SK-N-SH (cell line): ENCODE measurements at regions not wholly inside any gene's neighbourhood (a gene's known extent, or its start where the extent isn't known, plus 50 kb on each side); places are given as distances from the start of the nearest gene placed in this dataset.
A peak's percentile ranks its signal among the peaks of the same experiment; 100 is the strongest.

Experiments used
- CTCF ChIA-PET: fragments of 300-600, 350-600 bp; formaldehyde crosslinking; extraction: SDS; loops from one replicate; lab custom pipeline; 2021; lab: Yijun Ruan, JAX
- POLR2A ChIA-PET: fragments of 350-600 bp; sonication (Branson Sonifier 250); formaldehyde crosslinking; extraction: SDS; loops from one replicate; lab custom pipeline; 2020; ENCODE audit warnings: antibody characterized with exemption, inconsistent platforms; lab: Yijun Ruan, JAX
- DNase-seq: peaks from one replicate; pipeline ENCODE4 v3.0.0; 2012
- H2AFZ ChIP-seq: fragments of 200-600 bp; sonication (generic); 2 replicates; pipeline ENCODE4 v1.8.1; 2016; ENCODE audit warnings: antibody characterized with exemption, mild to moderate bottlenecking, low read depth
- H3F3A ChIP-seq: fragments of 200-600 bp; sonication (generic); replicated peaks from 2 replicates; pipeline ENCODE3; 2016; ENCODE audit warnings: antibody characterized with exemption, mild to moderate bottlenecking; ENCODE audit not compliant: insufficient read depth
- H3K27ac ChIP-seq, 2 experiments: fragments of 200-500 bp in 1 of 2; fragments of 200-600 bp in 1 of 2; sonication (Bioruptor generic) in 1 of 2; sonication (generic), shearing (Covaris generic) in 1 of 2; 2 replicates each; pipeline versions ENCODE4 v1.5.1 to v1.6.1; 2014 to 2016; ENCODE audit warnings: low read depth in 2 of 2, inconsistent platforms in 1 of 2, low read length in 1 of 2, mild to moderate bottlenecking in 1 of 2, mixed read lengths in 1 of 2
- H3K27me3 ChIP-seq: fragments of 200-600 bp; sonication (generic), shearing (Covaris generic); 2 replicates; pipeline ENCODE4 v1.6.1; 2016; ENCODE audit warnings: mixed run types; ENCODE audit not compliant: insufficient read depth
- H3K36me3 ChIP-seq, 2 experiments: fragments of 200-500 bp in 1 of 2; fragments of 200-600 bp in 1 of 2; sonication (Bioruptor generic) in 1 of 2; sonication (generic) in 1 of 2; replicated peaks in 1 of 2; 2 replicates each; pipeline versions ENCODE3 to v1.5.1; 2014 to 2016; ENCODE audit warnings: low read length in 1 of 2, mild to moderate bottlenecking in 1 of 2; ENCODE audit not compliant: insufficient read depth in 2 of 2, control insufficient read depth in 1 of 2
- H3K4me1 ChIP-seq, 2 experiments: fragments of 200-500 bp in 1 of 2; fragments of 200-600 bp in 1 of 2; sonication (Bioruptor generic) in 1 of 2; sonication (generic), shearing (Covaris generic) in 1 of 2; 2 replicates each; pipeline versions ENCODE4 v1.5.1 to v1.6.1; 2014 to 2016; ENCODE audit warnings: low read depth in 1 of 2, low read length in 1 of 2, mixed run types in 1 of 2; ENCODE audit not compliant: insufficient read depth in 2 of 2, control insufficient read depth in 1 of 2
- H3K4me2 ChIP-seq: fragments of 200-600 bp; sonication (generic), shearing (Covaris generic); 2 replicates; pipeline ENCODE4 v1.6.1; 2017; ENCODE audit warnings: mixed run types
- H3K4me3 ChIP-seq, 2 experiments: fragments of 200-500 bp in 1 of 2; fragments of 200-600 bp in 1 of 2; sonication (Bioruptor generic) in 1 of 2; sonication (generic), shearing (Covaris generic) in 1 of 2; 2 replicates each; pipeline versions ENCODE4 v1.5.1 to v1.8.1; 2014 to 2016; ENCODE audit warnings: low read depth in 2 of 2, inconsistent platforms in 1 of 2, low read length in 1 of 2, mild to moderate bottlenecking in 1 of 2, mixed read lengths in 1 of 2, moderate library complexity in 1 of 2
- H3K79me2 ChIP-seq: fragments of 200-600 bp; sonication (generic); 2 replicates; pipeline ENCODE4 v1.8.1; 2017; ENCODE audit warnings: mild to moderate bottlenecking; ENCODE audit not compliant: insufficient read depth
- H3K9ac ChIP-seq: fragments of 200-600 bp; sonication (generic); 2 replicates; pipeline ENCODE4 v1.6.1; 2017; ENCODE audit warnings: mixed run types
- H3K9me2 ChIP-seq: fragments of 200-600 bp; sonication (generic); 2 replicates; pipeline ENCODE4 v1.6.1; 2017; ENCODE audit warnings: mixed run types
- H3K9me3 ChIP-seq: fragments of 200-600 bp; sonication (generic); 2 replicates; pipeline ENCODE4 v1.6.1; 2017; ENCODE audit warnings: mixed run types, mild to moderate bottlenecking, moderate library complexity
- H4K20me1 ChIP-seq: fragments of 200-600 bp; sonication (generic); 2 replicates; pipeline ENCODE4 v1.6.1; 2017; ENCODE audit warnings: mild to moderate bottlenecking, mixed run types; ENCODE audit not compliant: insufficient read depth
- CHD2 ChIP-seq: fragments of 150-350 bp; IDR thresholded peaks from 2 replicates; pipeline ENCODE4 v1.6.1; 2018; ENCODE audit warnings: low read length; ENCODE audit not compliant: partially characterized antibody
- CTCF ChIP-seq: fragments of 200-600 bp; sonication (generic); IDR thresholded peaks from 2 replicates; pipeline ENCODE4 v1.6.1; 2017; ENCODE audit warnings: antibody characterized with exemption, mild to moderate bottlenecking, moderate library complexity
- ELF1 ChIP-seq: IDR thresholded peaks from 2 replicates; pipeline ENCODE4 v1.4.0; 2012
- EP300 ChIP-seq, 2 experiments: IDR thresholded peaks; 2 replicates each; pipeline versions ENCODE4 v1.4.0 to v1.6.1; 2012; ENCODE audit warnings: borderline replicate concordance in 1 of 2, low read depth in 1 of 2, low read length in 1 of 2
- FOSL2 ChIP-seq: IDR thresholded peaks from 2 replicates; pipeline ENCODE4 v1.4.0; 2012; ENCODE audit warnings: low read depth, mild to moderate bottlenecking, moderate library complexity, borderline replicate concordance
- FOXJ3 ChIP-seq: sonication (generic); formaldehyde crosslinking; IDR thresholded peaks from 2 replicates; pipeline ENCODE4 v1.5.1; 2020; ENCODE audit warnings: mild to moderate bottlenecking, missing genetic modification reagents
- GATA2 ChIP-seq: sonication (generic); formaldehyde crosslinking; IDR thresholded peaks from 2 replicates; pipeline ENCODE4 v1.5.0; 2020; ENCODE audit warnings: mild to moderate bottlenecking, missing genetic modification reagents
- JUND ChIP-seq: IDR thresholded peaks from 2 replicates; pipeline ENCODE4 v1.4.0; 2012
- MAX ChIP-seq: IDR thresholded peaks from 2 replicates; pipeline ENCODE4 v1.4.0; 2012; ENCODE audit warnings: low read depth
- MEF2A ChIP-seq: IDR thresholded peaks from 2 replicates; pipeline ENCODE4 v1.4.0; 2012; ENCODE audit warnings: low read depth, borderline replicate concordance
- MXI1 ChIP-seq: IDR thresholded peaks from 2 replicates; pipeline ENCODE4 v1.6.1; 2012; ENCODE audit warnings: mild to moderate bottlenecking, low read depth, low read length, improper control_type of control experiment
- PBX3 ChIP-seq: IDR thresholded peaks from 2 replicates; pipeline ENCODE4; 2012
- POLR2AphosphoS5 ChIP-seq: IDR thresholded peaks from 2 replicates; pipeline ENCODE4 v1.6.1; 2012; ENCODE audit warnings: low read depth, low read length
- RAD21 ChIP-seq: IDR thresholded peaks from 2 replicates; pipeline ENCODE4 v1.6.1; 2012; ENCODE audit warnings: mild to moderate bottlenecking, low read length
- RCOR1 ChIP-seq: fragments of 150-350 bp; IDR thresholded peaks from 2 replicates; pipeline ENCODE4 v1.6.1; 2017; ENCODE audit warnings: antibody characterized with exemption, low read length
- SIN3A ChIP-seq: IDR thresholded peaks from 2 replicates; pipeline ENCODE4 v1.6.1; 2012; ENCODE audit warnings: low read depth, mild to moderate bottlenecking, low read length, moderate library complexity, borderline replicate concordance
- TAF1 ChIP-seq: IDR thresholded peaks from 2 replicates; pipeline ENCODE4 v1.6.1; 2012; ENCODE audit warnings: low read depth, mild to moderate bottlenecking, low read length, moderate library complexity, borderline replicate concordance
- TCF12 ChIP-seq: IDR thresholded peaks from 2 replicates; pipeline ENCODE4 v1.4.0; 2012
- TEAD4 ChIP-seq: IDR thresholded peaks from 2 replicates; pipeline ENCODE4 v1.4.0; 2012; ENCODE audit warnings: mild to moderate bottlenecking, borderline replicate concordance; ENCODE audit not compliant: insufficient read depth
- YY1 ChIP-seq: IDR thresholded peaks from 2 replicates; pipeline ENCODE4 v1.4.0; 2012; ENCODE audit warnings: low read depth, mild to moderate bottlenecking
- ZBTB33 ChIP-seq: IDR thresholded peaks from 2 replicates; pipeline ENCODE4 v1.4.0; 2012; ENCODE audit warnings: low read depth, borderline replicate concordance
- WGBS: methylation state at CpG from one replicate; pipeline ENCODE4 v1.1.6; 2017; ENCODE audit warnings: low lambda C conversion rate; 5-methylcytosine and 5-hydroxymethylcytosine counted together

GRCh38 chr15:62462268-62462667 is 297.2 kb upstream of the C2CD4B start:
- no peak overlapping the region for H2AFZ ChIP-seq
- TF ChIP-seq RAD21 (peak; percentile 27; the same call in 1 of the 2 replicates), FOXJ3 (peak; percentile 56; the same call in 1 of the 2 replicates), CTCF (no peak), TCF12 (no peak), TAF1 (no peak), GATA2 (peak; percentile 45; the same call in 1 of the 2 replicates), YY1 (no peak), MXI1 (no peak; the same call in 1 of the 2 replicates), EP300 (IDR thresholded peaks at IDR 0.05; ENCODE audit: borderline replicate concordance in 1 of 2, low read depth in 1 of 2, low read length in 1 of 2) (peak in 1 of 2 experiments; percentile 87; a peak in 2 of 4 replicates), RCOR1 (peak; percentile 76; the same call in 1 of the 2 replicates), FOSL2 (no peak), POLR2AphosphoS5 (no peak), CHD2 (peak; percentile 53), ELF1 (no peak)
- TF ChIP-seq, all 33 proteins: peak for 6
- CTCF ChIA-PET: interaction anchor here (0.7 to 1.6 kb wide), 3 partner anchors 71 to 175 kb away, joined by 3 to 6 read pairs (median 5); no protein-coding TSS in a partner anchor
- no peaks in the 10 kb centered on the region for H3K36me3 ChIP-seq
- H3K4me1 ChIP-seq: peaks cover 24 to 45% of the 10 kb centered on the region in 2 experiments
- H3K79me2 ChIP-seq: peaks cover 42% of the 10 kb centered on the region
- no peaks in the 10 kb centered on the region for H3K9me3 ChIP-seq
- peak overlapping the region; percentile 26 to 96; a peak in 2 of 4 replicates for H3K27ac ChIP-seq
- no peaks in the 10 kb centered on the region for H3K27me3 ChIP-seq
- H3K9me2 ChIP-seq: no peaks in the 10 kb centered on the region
- WGBS: 33% methylated on average over 1 of the region's 1 CpG
- H3K4me2 ChIP-seq: no peak overlapping the region; the same call in 1 of the 2 replicates
- H3K9ac ChIP-seq: no peak overlapping the region
- POLR2A ChIA-PET: interaction anchor here (1.1 kb wide), 1 partner anchor 175 kb away, joined by 3 read pairs; no protein-coding TSS in a partner anchor
- peaks cover 3% of the 10 kb centered on the region for H3F3A ChIP-seq
- DNase-seq: peak; percentile 79
- H3K4me3 ChIP-seq: no peak overlapping the region
- H4K20me1 ChIP-seq: no peaks in the 10 kb centered on the region

- Histone ChIP-seq H3K4me1 (peaks cover 24 to 40% of the 10 kb centered on the region in 2 experiments), H2AFZ (no peak overlapping the region), H3F3A (peaks cover 3% of the 10 kb centered on the region), H3K79me2 (peaks cover 42% of the 10 kb centered on the region), H3K9me3 (no peaks in the 10 kb centered on the region), H3K9me2 (no peaks in the 10 kb centered on the region), H3K4me3 (no peak overlapping the region), H3K36me3 (no peaks in the 10 kb centered on the region), H3K27ac (peak overlapping the region; percentile 26 to 96; a peak in 3 of 4 replicates), H3K27me3 (no peaks in the 10 kb centered on the region), H4K20me1 (no peaks in the 10 kb centered on the region), H3K9ac (no peak overlapping the region), H3K4me2 (no peak overlapping the region; the same call in 1 of the 2 replicates)
- ChIA-PET POLR2A (interaction anchor here (1.1 kb wide), 1 partner anchor 174 kb away, joined by 3 read pairs; no protein-coding TSS in a partner anchor), CTCF (interaction anchor here (0.7 to 1.6 kb wide), 3 partner anchors 71 to 175 kb away, joined by 3 to 6 read pairs (median 5); no protein-coding TSS in a partner anchor)
- peak; percentile 39 for DNase-seq
- 73% methylated on average over 7 of the region's 7 CpGs for WGBS
- TF ChIP-seq TEAD4 (no peak), FOXJ3 (no peak), CTCF (no peak), PBX3 (no peak), MEF2A (no peak), ELF1 (no peak), MAX (no peak), SIN3A (no peak), ZBTB33 (no peak), GATA2 (no peak), JUND (no peak), TAF1 (no peak), EP300 (IDR thresholded peaks at IDR 0.05; ENCODE audit: borderline replicate concordance in 1 of 2, low read depth in 1 of 2, low read length in 1 of 2) (no peak)
Observed at GRCh38 chr15:62462721-62463120, 297.6 kb upstream of the C2CD4B start.
